Kidney epithelial cell (primary cell): ENCODE measurements at regions not wholly inside any gene's neighbourhood (a gene's known extent, or its start where the extent isn't known, plus 50 kb on each side); places are given as distances from the start of the nearest gene placed in this dataset.
"Not testable (repeated sequence)": the region's sequence is repeated elsewhere in the genome, so short reads cannot be mapped to it uniquely, and the experiment has no call there.

Experiments
- DNase-seq: peaks from one replicate; pipeline ENCODE4 v3.0.0-alpha.2; 2010; ENCODE audit warnings: low read depth
- H3K27me3 ChIP-seq: 2 replicates; pipeline ENCODE4 v1.6.0; 2011; ENCODE audit warnings: low read length; ENCODE audit not compliant: control insufficient read depth, insufficient read depth
- H3K36me3 ChIP-seq: 2 replicates; pipeline ENCODE4 v1.5.1; 2011; ENCODE audit warnings: low read length; ENCODE audit not compliant: control insufficient read depth, insufficient read depth
- H3K4me3 ChIP-seq: 2 replicates; pipeline ENCODE4 v1.5.1; 2011; ENCODE audit warnings: low read depth, mild to moderate bottlenecking, control low read depth, low read length
- TF ChIP-seq, protein P1 (sequence below): IDR thresholded peaks from 2 replicates; pipeline ENCODE4 v1.5.1; 2011; ENCODE audit warnings: mild to moderate bottlenecking, moderate library complexity, low read length, control low read depth, inconsistent platforms; ENCODE audit not compliant: insufficient read depth, poor library complexity, severe bottlenecking

DNA sequence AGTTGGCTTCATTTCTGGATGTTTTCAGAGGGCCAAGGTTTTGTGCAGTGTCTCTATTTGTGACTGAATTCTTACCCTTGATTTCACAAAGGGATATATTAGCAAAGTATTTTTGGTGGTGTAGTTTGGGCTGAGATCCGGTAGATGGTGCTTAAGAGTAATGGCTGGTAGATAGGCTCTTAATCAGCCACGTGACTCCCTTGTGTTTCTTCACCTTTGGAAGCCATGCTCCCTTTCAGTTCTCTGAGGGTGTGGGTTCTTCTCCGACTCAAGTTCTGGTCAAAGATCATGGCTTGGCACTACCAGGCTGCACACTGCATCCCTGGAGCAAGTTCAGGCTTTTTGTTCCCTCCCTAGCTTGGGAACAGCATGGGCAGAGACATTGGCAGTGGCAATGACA lies 887.3 kb downstream of the CDH8 start:
- no peaks in the 10 kb centered on the region for H3K27me3 ChIP-seq
- no peaks in the 10 kb centered on the region for H3K36me3 ChIP-seq
- H3K4me3 ChIP-seq: no peak overlapping the region
- TF ChIP-seq, protein P1, sequence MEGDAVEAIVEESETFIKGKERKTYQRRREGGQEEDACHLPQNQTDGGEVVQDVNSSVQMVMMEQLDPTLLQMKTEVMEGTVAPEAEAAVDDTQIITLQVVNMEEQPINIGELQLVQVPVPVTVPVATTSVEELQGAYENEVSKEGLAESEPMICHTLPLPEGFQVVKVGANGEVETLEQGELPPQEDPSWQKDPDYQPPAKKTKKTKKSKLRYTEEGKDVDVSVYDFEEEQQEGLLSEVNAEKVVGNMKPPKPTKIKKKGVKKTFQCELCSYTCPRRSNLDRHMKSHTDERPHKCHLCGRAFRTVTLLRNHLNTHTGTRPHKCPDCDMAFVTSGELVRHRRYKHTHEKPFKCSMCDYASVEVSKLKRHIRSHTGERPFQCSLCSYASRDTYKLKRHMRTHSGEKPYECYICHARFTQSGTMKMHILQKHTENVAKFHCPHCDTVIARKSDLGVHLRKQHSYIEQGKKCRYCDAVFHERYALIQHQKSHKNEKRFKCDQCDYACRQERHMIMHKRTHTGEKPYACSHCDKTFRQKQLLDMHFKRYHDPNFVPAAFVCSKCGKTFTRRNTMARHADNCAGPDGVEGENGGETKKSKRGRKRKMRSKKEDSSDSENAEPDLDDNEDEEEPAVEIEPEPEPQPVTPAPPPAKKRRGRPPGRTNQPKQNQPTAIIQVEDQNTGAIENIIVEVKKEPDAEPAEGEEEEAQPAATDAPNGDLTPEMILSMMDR: no peak
- no peak for DNase-seq

DNA sequence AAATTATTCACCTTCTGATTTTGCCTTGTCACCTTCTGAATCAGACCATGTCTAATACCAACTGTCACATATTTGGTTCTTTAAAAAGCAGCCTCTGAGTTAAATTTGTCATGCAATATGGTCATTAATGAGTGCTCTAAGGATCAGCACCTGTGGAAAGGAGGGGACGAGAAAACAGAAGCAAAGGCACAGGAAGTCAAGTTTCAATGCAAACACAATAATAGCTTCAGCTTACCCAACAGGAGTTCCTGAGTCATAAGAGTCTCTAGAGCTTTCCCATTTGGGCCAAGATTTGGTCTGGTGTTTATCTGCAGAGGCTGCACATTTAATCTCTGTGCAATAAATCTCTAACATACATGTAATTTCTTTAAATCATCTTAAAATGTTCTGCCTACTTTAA lies 889.8 kb downstream of the CDH8 start:
- no peak for DNase-seq
- Histone ChIP-seq H3K4me3 (no peak overlapping the region), H3K36me3 (no peaks in the 10 kb centered on the region), H3K27me3 (no peaks in the 10 kb centered on the region)
- TF ChIP-seq, protein P1: no peak

DNA sequence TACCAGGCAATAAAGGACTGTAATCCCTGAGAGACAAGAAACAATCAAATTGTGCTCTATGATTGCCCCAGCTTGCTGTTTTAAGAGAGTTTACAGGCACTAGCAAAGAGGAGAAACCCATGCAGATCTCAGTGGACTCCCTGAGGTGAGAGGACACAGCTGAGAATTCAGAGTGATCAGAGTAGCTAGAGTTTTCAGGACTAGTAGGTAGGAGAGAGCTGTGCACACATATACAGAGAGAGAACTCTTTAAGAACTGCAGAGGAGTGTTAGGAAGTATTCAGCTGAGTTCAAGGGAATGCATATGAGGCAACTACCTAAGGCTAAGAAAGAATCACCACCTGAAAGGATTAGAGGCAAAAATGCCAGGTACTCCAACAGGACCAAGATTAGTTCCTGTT lies 904.8 kb downstream of the CDH8 start:
- DNase-seq: no peak
- H3K4me3 ChIP-seq: no peak overlapping the region
- no peaks in the 10 kb centered on the region for H3K27me3 ChIP-seq
- no peaks in the 10 kb centered on the region for H3K36me3 ChIP-seq
- TF ChIP-seq, protein P1: no peak

DNA sequence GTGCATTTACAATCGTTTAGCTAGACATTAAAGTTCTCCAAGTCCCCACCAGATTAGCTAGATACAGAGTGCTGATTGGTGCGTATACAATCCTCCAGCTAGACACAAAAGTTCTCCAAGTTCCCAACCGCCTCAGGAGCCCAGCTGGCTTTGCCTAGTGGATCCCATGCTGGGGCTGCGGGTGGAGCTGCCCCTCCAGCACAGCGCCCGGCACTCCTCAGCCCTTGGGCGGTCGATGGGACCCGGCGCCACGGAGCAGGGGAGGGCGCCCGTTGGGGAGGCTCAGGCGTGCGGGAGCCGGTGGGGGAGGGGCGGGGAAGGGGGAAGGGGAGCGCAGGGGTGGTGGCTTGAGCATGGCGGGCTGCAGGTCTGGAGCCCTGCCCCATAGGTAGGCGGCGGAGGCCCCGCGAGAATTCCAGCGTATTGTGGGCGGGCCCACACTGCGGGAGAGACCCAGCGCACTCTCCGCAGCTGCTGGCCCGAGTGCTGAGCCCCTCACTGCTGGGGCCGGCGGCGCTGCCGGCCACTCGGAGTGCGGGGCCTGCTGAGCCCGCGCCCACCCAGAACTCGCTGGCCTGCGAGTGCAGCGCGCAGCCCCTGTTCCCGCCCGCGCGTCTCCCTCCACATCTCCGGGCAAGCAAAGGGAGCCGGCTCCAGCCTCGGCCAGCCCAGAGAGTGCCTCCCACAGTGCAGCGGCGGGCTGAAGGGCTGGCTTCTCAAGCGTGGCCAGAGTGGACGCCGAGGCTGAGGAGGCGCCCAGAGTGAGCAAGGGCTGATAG lies 907.5 kb downstream of the CDH8 start:
- Histone ChIP-seq H3K4me3 (no peak overlapping the region), H3K27me3 (no peaks in the 10 kb centered on the region), H3K36me3 (no peaks in the 10 kb centered on the region)
- TF ChIP-seq, protein P1: no peak
- no peak for DNase-seq

DNA sequence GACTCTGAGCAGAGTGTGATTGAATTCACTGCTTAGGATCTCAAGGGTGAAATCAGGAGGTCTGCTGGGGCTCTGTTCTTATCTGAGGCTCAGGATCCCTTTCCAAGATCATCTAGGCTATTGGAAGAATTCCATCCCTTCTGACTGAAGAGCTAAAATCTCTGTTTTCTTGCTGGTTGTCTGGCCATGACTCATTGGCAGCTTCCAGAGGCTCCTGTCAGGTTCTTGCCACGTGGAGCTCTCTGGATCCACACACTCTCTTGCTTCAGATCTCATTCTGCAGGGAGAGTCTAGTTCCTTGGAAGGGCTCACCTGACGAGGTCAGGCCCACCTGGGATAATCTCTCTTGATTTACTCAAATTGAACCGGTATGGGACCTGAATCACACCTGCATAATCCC lies 930.7 kb downstream of the CDH8 start:
- TF ChIP-seq, protein P1: no peak
- Histone ChIP-seq H3K27me3 (no peaks in the 10 kb centered on the region), H3K36me3 (no peaks in the 10 kb centered on the region), H3K4me3 (no peak overlapping the region)
- DNase-seq: no peak

DNA sequence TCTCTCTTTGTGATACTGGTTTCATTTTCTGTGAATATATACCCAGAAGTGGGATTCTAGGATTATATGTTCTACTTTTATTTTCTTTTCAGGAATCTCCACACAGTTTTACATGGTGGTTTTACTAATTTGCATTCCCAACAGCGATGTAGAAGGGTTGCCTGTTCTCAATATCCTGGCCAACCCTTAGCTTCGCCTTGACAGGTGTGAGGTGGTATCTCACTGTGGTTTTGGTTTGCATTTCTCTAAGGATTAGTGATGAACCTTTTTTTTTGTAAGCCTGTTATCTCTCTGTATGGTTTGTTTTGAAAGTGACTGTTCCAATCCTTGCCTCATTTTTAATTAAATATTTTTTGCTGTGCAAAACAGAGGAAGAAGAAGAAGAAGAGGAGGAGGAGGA lies 937.7 kb downstream of the CDH8 start:
- Histone ChIP-seq H3K27me3 (no peaks in the 10 kb centered on the region), H3K36me3 (no peaks in the 10 kb centered on the region), H3K4me3 (no peak overlapping the region)
- DNase-seq: no peak
- TF ChIP-seq, protein P1: no peak

DNA sequence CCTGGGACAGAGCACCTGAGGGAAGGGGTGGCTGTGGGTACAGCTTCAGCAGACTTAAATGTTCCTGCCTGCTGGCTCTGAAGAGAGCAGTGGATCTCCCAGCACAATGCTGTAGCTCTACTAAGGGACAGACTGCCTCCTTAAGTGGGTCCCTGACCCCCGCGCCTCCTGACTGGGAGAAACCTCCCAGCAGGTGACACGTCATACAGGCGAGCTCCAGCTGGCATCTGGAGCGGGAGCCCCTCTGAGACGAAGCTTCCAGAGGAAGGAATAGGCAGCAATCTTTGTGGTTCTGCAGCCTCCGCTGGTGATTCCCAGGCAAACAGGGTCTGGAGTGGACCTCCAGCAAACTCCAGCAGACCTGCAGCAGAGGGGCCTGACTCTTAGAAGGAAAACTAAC lies 944.9 kb downstream of the CDH8 start:
- DNase-seq, H3K36me3 ChIP-seq, H3K4me3 ChIP-seq, H3K27me3 ChIP-seq: not testable (repeated sequence)
